ENCODE measurements at regions not wholly inside any gene's neighbourhood (a gene's known extent, or its start where the extent isn't known, plus 50 kb on each side); places are given as distances from the start of the nearest gene placed in this dataset.

GRCh38 chr10:78535716-78536218 lies 502.1 kb downstream of the RPS24 start:
- Histone ChIP-seq H3K27me3 (no peaks in the 10 kb centered on the region), H3K36me3 (no peaks in the 10 kb centered on the region), H3K9me3 (no peaks in the 10 kb centered on the region; the same call in 1 of the 2 replicates), H3K4me3 (no peak overlapping the region)
- no peak for DNase-seq

- H3K4me3 ChIP-seq: no peak overlapping the region
- DNase-seq: no peak
- no peaks in the 10 kb centered on the region for H3K36me3 ChIP-seq
- no peaks in the 10 kb centered on the region; the same call in 1 of the 2 replicates for H3K9me3 ChIP-seq
- no peaks in the 10 kb centered on the region for H3K27me3 ChIP-seq
These were observed 503.4 kb downstream of the RPS24 start for GRCh38 chr10:78537018-78537417.

GRCh38 chr10:78539247-78539766 lies 505.6 kb downstream of the RPS24 start:
- Histone ChIP-seq H3K9me3 (no peaks in the 10 kb centered on the region; the same call in 1 of the 2 replicates), H3K4me3 (no peak overlapping the region), H3K27me3 (no peaks in the 10 kb centered on the region), H3K36me3 (no peaks in the 10 kb centered on the region)
- no peak for DNase-seq

- Histone ChIP-seq H3K9me3 (no peaks in the 10 kb centered on the region; the same call in 1 of the 2 replicates), H3K27me3 (no peaks in the 10 kb centered on the region), H3K4me3 (no peak overlapping the region), H3K36me3 (no peaks in the 10 kb centered on the region)
- DNase-seq: peak; percentile 31
These were observed 506.9 kb downstream of the RPS24 start for GRCh38 chr10:78540355-78541076.

- no peak overlapping the region for H3K4me3 ChIP-seq
- no peaks in the 10 kb centered on the region; the same call in 1 of the 2 replicates for H3K9me3 ChIP-seq
- H3K36me3 ChIP-seq: no peaks in the 10 kb centered on the region
- H3K27me3 ChIP-seq: no peaks in the 10 kb centered on the region
- DNase-seq: peak; percentile 68
These were observed 507.9 kb downstream of the RPS24 start for GRCh38 chr10:78541481-78542140.

- no peak overlapping the region for H3K4me3 ChIP-seq
- no peaks in the 10 kb centered on the region for H3K36me3 ChIP-seq
- H3K27me3 ChIP-seq: no peaks in the 10 kb centered on the region
- no peaks in the 10 kb centered on the region; the same call in 1 of the 2 replicates for H3K9me3 ChIP-seq
- no peak for DNase-seq
These were observed 508.5 kb downstream of the RPS24 start for GRCh38 chr10:78542141-78542489.

GRCh38 chr10:78542521-78542920 lies 508.9 kb downstream of the RPS24 start:
- Histone ChIP-seq H3K36me3 (no peaks in the 10 kb centered on the region), H3K4me3 (no peak overlapping the region), H3K9me3 (no peaks in the 10 kb centered on the region; the same call in 1 of the 2 replicates), H3K27me3 (no peaks in the 10 kb centered on the region)
- no peak for DNase-seq

- Histone ChIP-seq H3K27me3 (no peaks in the 10 kb centered on the region), H3K9me3 (no peaks in the 10 kb centered on the region; the same call in 1 of the 2 replicates), H3K4me3 (no peak overlapping the region), H3K36me3 (no peaks in the 10 kb centered on the region)
- DNase-seq: no peak
These were observed 509.5 kb downstream of the RPS24 start for GRCh38 chr10:78543031-78543748.

GRCh38 chr10:78543749-78544362 lies 510.2 kb downstream of the RPS24 start:
- Histone ChIP-seq H3K4me3 (no peak overlapping the region), H3K9me3 (no peaks in the 10 kb centered on the region; the same call in 1 of the 2 replicates), H3K36me3 (no peaks in the 10 kb centered on the region), H3K27me3 (no peaks in the 10 kb centered on the region)
- DNase-seq: peak; percentile 91

- Histone ChIP-seq H3K36me3 (no peaks in the 10 kb centered on the region), H3K9me3 (no peaks in the 10 kb centered on the region; the same call in 1 of the 2 replicates), H3K27me3 (no peaks in the 10 kb centered on the region), H3K4me3 (no peak overlapping the region)
- DNase-seq: no peak
These were observed 510.9 kb downstream of the RPS24 start for GRCh38 chr10:78544423-78545090.

GRCh38 chr10:78545756-78546155 lies 512.1 kb downstream of the RPS24 start:
- Histone ChIP-seq H3K9me3 (no peaks in the 10 kb centered on the region; the same call in 1 of the 2 replicates), H3K4me3 (no peak overlapping the region), H3K36me3 (no peaks in the 10 kb centered on the region), H3K27me3 (no peaks in the 10 kb centered on the region)
- no peak for DNase-seq

- no peaks in the 10 kb centered on the region for H3K36me3 ChIP-seq
- no peak for DNase-seq
- H3K4me3 ChIP-seq: no peak overlapping the region
- no peaks in the 10 kb centered on the region for H3K27me3 ChIP-seq
- H3K9me3 ChIP-seq: no peaks in the 10 kb centered on the region
These were observed 513.7 kb downstream of the RPS24 start for GRCh38 chr10:78547397-78547796.

GRCh38 chr10:78547905-78548304 lies 514.2 kb downstream of the RPS24 start:
- H3K9me3 ChIP-seq: no peaks in the 10 kb centered on the region
- H3K27me3 ChIP-seq: no peaks in the 10 kb centered on the region
- H3K36me3 ChIP-seq: no peaks in the 10 kb centered on the region
- no peak for DNase-seq
- no peak overlapping the region for H3K4me3 ChIP-seq

- H3K36me3 ChIP-seq: no peaks in the 10 kb centered on the region
- H3K27me3 ChIP-seq: no peaks in the 10 kb centered on the region
- no peaks in the 10 kb centered on the region for H3K9me3 ChIP-seq
- no peak overlapping the region for H3K4me3 ChIP-seq
- DNase-seq: no peak
These were observed 514.7 kb downstream of the RPS24 start for GRCh38 chr10:78548369-78548768.

GRCh38 chr10:78549140-78549935 lies 515.7 kb downstream of the RPS24 start:
- H3K4me3 ChIP-seq: no peak overlapping the region
- DNase-seq: no peak
- no peaks in the 10 kb centered on the region for H3K36me3 ChIP-seq
- H3K9me3 ChIP-seq: no peaks in the 10 kb centered on the region
- no peaks in the 10 kb centered on the region for H3K27me3 ChIP-seq
